Activated T-cell treated with anti-CD3 and anti-CD28 coated beads, Interleukin-2, amount 50 U/mL, for 24 hours (primary cell): ENCODE measurements at regions not wholly inside any gene's neighbourhood (a gene's known extent, or its start where the extent isn't known, plus 50 kb on each side); places are given as distances from the start of the nearest gene placed in this dataset.

ENCODE experiments used
- DNase-seq: peaks from one replicate; pipeline ENCODE4 v3.0.0-alpha.2; 2020
- H3K27ac Mint-ChIP-seq: 2 replicates; pipeline ENCODE4 v1.8.0; 2020; ENCODE audit warnings: mild to moderate bottlenecking, mixed read lengths
- H3K27me3 Mint-ChIP-seq: 2 replicates; pipeline ENCODE4 v1.8.0; 2020; ENCODE audit warnings: mixed read lengths
- H3K36me3 Mint-ChIP-seq: 2 replicates; pipeline ENCODE4 v1.8.0; 2020; ENCODE audit warnings: low read depth, mixed read lengths
- H3K4me1 Mint-ChIP-seq: 2 replicates; pipeline ENCODE4 v1.8.0; 2020; ENCODE audit warnings: low read depth, mixed read lengths
- H3K4me3 Mint-ChIP-seq: 2 replicates; pipeline ENCODE4 v1.8.0; 2020; ENCODE audit warnings: mild to moderate bottlenecking, moderate library complexity, mixed read lengths
- H3K9me3 Mint-ChIP-seq: 2 replicates; pipeline ENCODE4 v1.8.0; 2020; ENCODE audit warnings: mixed read lengths

GRCh38 chr20:23253524-23253923 lies 97.1 kb upstream of the NXT1 start:
- Mint-ChIP-seq H3K27ac (no peak overlapping the region), H3K4me1 (no peaks in the 10 kb centered on the region), H3K27me3 (peaks cover 14% of the 10 kb centered on the region), H3K4me3 (no peak overlapping the region), H3K36me3 (no peaks in the 10 kb centered on the region), H3K9me3 (no peaks in the 10 kb centered on the region)
- no peak for DNase-seq

DNA sequence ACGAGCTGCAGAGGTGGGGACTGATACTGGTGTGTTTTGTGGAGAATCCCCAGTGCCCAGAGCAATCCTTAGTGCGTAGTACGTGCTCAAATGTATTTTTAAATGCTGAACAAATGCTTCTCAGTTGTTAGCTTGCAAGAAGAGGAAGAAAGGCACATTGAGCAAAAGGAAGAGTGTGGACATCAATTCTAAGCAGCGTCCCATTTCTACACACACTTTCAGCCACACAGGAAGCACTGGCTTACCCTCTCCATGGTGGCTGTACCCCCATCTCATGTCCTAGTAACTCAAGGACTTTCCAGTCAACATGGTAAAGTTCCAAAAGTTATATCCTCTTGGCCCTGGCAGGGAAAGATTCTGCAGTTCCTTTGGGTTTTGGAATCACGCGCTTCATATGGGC lies 98.8 kb upstream of the NXT1 start:
- Mint-ChIP-seq H3K4me1 (no peaks in the 10 kb centered on the region), H3K4me3 (no peak overlapping the region), H3K36me3 (no peaks in the 10 kb centered on the region), H3K27ac (no peak overlapping the region), H3K27me3 (peaks cover 18% of the 10 kb centered on the region), H3K9me3 (no peaks in the 10 kb centered on the region)
- no peak for DNase-seq

DNA sequence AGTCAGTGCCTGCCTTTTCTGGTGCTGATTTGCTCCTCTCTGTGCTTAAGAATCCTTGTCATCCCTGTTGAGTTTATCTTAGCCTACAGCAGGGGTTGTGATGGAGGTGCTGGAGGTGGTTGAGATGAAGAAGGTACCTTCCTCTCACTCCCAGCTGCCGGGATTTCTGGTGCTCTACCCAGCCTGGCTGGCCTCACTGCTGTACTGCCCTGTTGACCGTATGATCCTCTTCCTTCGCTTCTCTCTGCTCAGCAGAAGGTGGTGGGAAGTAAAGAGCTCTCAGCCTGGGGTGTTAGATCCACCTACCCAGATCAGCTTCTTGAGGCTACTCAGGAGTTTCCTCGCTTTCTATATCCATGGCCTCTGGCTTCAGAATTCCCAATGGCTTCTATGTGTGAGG lies 101.0 kb upstream of the NXT1 start:
- peaks cover 16% of the 10 kb centered on the region for H3K27me3 Mint-ChIP-seq
- H3K36me3 Mint-ChIP-seq: no peaks in the 10 kb centered on the region
- no peaks in the 10 kb centered on the region for H3K4me1 Mint-ChIP-seq
- H3K9me3 Mint-ChIP-seq: no peaks in the 10 kb centered on the region
- DNase-seq: no peak
- H3K4me3 Mint-ChIP-seq: no peak overlapping the region
- H3K27ac Mint-ChIP-seq: no peak overlapping the region

DNA sequence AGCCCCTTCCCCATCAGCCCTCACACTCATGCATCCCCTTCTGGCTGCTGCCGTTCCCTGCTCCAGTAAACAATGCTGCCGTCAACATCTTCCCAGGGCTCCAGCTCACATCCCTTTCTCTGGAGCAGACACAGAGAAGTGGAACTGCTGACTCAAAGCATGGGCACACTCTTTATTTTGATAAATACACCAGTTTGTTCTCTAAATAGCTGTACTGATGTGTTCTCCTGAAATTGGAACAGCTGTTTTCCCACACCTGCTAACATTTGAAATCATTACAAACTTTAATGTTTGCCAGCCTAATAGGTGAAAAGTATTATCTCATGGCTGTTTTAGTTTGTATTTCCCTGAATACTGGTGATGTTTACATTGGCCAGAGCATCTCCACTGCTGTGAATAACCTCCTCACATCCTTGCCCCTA lies 102.1 kb upstream of the NXT1 start:
- H3K27me3 Mint-ChIP-seq: peaks cover 16% of the 10 kb centered on the region
- no peak overlapping the region for H3K27ac Mint-ChIP-seq
- H3K9me3 Mint-ChIP-seq: no peaks in the 10 kb centered on the region
- DNase-seq: no peak
- H3K36me3 Mint-ChIP-seq: no peaks in the 10 kb centered on the region
- no peaks in the 10 kb centered on the region for H3K4me1 Mint-ChIP-seq
- no peak overlapping the region for H3K4me3 Mint-ChIP-seq

DNA sequence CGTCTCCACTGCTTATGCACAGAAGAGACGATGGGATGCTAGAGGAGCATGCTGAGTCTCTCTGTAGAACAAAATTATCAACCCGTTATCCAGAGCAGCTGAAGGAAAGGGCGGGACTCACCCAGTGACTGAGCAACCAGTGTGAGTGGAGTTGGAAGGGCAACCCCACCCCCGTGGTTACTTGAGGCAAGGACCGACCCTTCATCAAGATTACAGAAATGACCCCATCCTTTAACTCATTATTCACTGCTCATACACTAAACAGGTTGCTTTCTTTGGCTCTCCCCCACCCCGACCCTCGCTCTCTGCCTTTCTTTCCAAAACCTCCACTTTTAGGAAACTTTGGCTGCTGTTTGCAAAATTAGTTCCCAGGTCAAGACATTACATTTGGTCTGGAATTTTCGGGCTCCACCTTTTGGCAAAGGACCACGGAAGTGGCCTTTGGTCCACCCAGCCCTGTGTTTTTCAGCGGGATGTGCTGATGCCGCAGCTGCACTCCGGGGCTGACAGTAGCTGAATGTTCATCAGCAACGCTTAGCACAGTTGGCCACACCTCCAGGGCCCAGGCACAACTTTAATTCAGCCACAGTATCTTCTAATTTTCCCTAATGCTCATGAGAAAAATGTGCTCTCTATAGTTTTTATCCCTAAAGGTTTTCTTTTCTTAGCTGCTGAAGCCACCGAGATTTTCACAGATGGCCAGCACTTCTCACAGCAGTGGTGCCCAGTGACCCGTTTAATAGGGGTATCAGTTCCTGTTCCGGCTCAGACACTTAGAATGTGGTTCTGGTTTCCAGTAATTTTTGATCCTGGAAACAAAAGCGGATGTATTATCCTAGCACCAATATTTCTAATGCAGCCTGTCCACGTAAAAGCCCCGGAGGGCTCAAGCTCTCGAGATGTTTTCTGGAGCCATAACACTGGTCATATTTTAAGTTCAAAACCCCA lies 103.6 kb upstream of the NXT1 start:
- Mint-ChIP-seq H3K9me3 (no peaks in the 10 kb centered on the region), H3K27ac (no peak overlapping the region), H3K36me3 (no peaks in the 10 kb centered on the region), H3K4me3 (no peak overlapping the region), H3K27me3 (peaks cover 15% of the 10 kb centered on the region), H3K4me1 (no peaks in the 10 kb centered on the region)
- DNase-seq: no peak

DNA sequence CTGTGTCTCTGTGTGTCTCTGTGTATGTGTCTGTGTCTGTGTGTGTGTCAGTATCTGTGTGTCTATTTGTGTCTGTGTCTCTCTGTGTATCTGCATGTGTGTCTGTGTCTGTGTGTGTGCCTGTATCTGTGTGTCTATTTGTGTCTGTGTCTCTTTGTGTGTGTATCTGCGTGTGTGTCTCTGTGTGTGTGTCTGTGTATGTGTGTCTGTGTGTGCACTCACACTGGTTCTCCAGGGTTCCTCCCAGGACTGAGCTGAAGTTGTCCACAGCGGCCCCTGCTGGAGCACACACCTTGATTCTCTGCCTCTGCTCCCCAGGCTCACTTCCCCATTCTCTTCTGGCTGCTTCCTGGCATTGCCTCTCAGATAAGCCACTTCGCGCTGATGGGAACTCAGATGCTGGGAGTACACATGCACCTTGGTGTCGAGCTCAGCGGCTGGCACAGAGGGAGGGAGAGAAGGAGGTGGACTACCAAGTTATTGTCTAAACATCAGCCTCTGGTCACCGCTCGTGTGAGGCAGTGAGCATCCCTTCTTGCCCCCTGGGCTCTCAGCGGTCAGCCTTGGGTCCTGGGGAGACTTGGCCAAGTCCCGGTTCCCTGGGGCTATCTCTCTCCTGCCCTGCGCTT lies 104.9 kb upstream of the NXT1 start:
- DNase-seq: peak; percentile 32
- no peaks in the 10 kb centered on the region for H3K9me3 Mint-ChIP-seq
- no peak overlapping the region for H3K4me3 Mint-ChIP-seq

GRCh38 chr20:23244916-23245552 lies 105.6 kb upstream of the NXT1 start:
- H3K36me3 Mint-ChIP-seq: no peaks in the 10 kb centered on the region
- H3K9me3 Mint-ChIP-seq: no peaks in the 10 kb centered on the region
- DNase-seq: no peak
- H3K27ac Mint-ChIP-seq: no peak overlapping the region
- no peaks in the 10 kb centered on the region for H3K4me1 Mint-ChIP-seq
- H3K27me3 Mint-ChIP-seq: peaks cover 13% of the 10 kb centered on the region
- no peak overlapping the region for H3K4me3 Mint-ChIP-seq

More for the DNA sequence above, 104.9 kb upstream of the NXT1 start:
- Mint-ChIP-seq H3K27ac (no peak overlapping the region), H3K27me3 (peaks cover 13% of the 10 kb centered on the region), H3K36me3 (no peaks in the 10 kb centered on the region), H3K4me1 (no peaks in the 10 kb centered on the region)

GRCh38 chr20:23244156-23244915 lies 106.3 kb upstream of the NXT1 start:
- H3K27me3 Mint-ChIP-seq: peaks cover 13% of the 10 kb centered on the region
- no peak overlapping the region for H3K4me3 Mint-ChIP-seq
- no peaks in the 10 kb centered on the region for H3K36me3 Mint-ChIP-seq
- H3K27ac Mint-ChIP-seq: no peak overlapping the region
- H3K9me3 Mint-ChIP-seq: peaks cover 6% of the 10 kb centered on the region
- DNase-seq: no peak
- H3K4me1 Mint-ChIP-seq: no peaks in the 10 kb centered on the region

DNA sequence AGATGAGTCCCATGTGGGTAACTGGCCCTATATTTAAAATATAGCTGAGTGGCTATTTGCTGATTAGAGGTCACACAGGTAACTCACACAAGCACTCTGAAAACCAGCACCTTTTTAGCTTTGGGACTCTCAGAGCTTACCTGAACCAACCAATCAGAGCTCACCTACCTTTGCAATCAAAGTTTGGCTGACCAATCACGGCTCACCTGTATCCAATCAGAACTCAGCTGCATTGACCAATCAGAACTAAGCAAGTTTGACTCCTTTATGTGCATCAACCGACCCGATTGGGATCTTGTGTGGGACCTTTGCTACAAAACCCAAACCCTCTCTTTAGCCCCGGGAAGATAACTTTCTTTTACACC lies 106.8 kb upstream of the NXT1 start:
- Mint-ChIP-seq H3K4me3 (no peak overlapping the region), H3K27ac (no peak overlapping the region), H3K9me3 (peaks cover 11% of the 10 kb centered on the region), H3K27me3 (peaks cover 13% of the 10 kb centered on the region), H3K4me1 (no peaks in the 10 kb centered on the region), H3K36me3 (no peaks in the 10 kb centered on the region)
- no peak for DNase-seq

GRCh38 chr20:23242556-23243180 lies 107.9 kb upstream of the NXT1 start:
- Mint-ChIP-seq H3K27me3 (peaks cover 13% of the 10 kb centered on the region), H3K4me1 (no peaks in the 10 kb centered on the region), H3K9me3 (peaks cover 13% of the 10 kb centered on the region), H3K36me3 (no peaks in the 10 kb centered on the region), H3K4me3 (no peak overlapping the region), H3K27ac (no peak overlapping the region)
- DNase-seq: no peak

- Mint-ChIP-seq H3K36me3 (no peaks in the 10 kb centered on the region), H3K9me3 (peaks cover 18% of the 10 kb centered on the region), H3K4me1 (no peaks in the 10 kb centered on the region), H3K4me3 (no peak overlapping the region), H3K27ac (no peak overlapping the region), H3K27me3 (peaks cover 11% of the 10 kb centered on the region)
- DNase-seq: no peak
Measured at GRCh38 chr20:23242104-23242503, 108.5 kb upstream of the NXT1 start.

- no peaks in the 10 kb centered on the region for H3K4me1 Mint-ChIP-seq
- H3K4me3 Mint-ChIP-seq: no peak overlapping the region
- no peak overlapping the region for H3K27ac Mint-ChIP-seq
- H3K27me3 Mint-ChIP-seq: peaks cover 9% of the 10 kb centered on the region
- H3K9me3 Mint-ChIP-seq: peaks cover 22% of the 10 kb centered on the region
- DNase-seq: no peak
- H3K36me3 Mint-ChIP-seq: no peaks in the 10 kb centered on the region
Measured at GRCh38 chr20:23241416-23241815, 109.2 kb upstream of the NXT1 start.

- Mint-ChIP-seq H3K27ac (no peak overlapping the region), H3K27me3 (peaks cover 6% of the 10 kb centered on the region), H3K4me1 (no peaks in the 10 kb centered on the region), H3K36me3 (no peaks in the 10 kb centered on the region), H3K4me3 (no peak overlapping the region), H3K9me3 (peaks cover 25% of the 10 kb centered on the region)
- DNase-seq: no peak
Measured at GRCh38 chr20:23240519-23240918, 110.1 kb upstream of the NXT1 start.

DNA sequence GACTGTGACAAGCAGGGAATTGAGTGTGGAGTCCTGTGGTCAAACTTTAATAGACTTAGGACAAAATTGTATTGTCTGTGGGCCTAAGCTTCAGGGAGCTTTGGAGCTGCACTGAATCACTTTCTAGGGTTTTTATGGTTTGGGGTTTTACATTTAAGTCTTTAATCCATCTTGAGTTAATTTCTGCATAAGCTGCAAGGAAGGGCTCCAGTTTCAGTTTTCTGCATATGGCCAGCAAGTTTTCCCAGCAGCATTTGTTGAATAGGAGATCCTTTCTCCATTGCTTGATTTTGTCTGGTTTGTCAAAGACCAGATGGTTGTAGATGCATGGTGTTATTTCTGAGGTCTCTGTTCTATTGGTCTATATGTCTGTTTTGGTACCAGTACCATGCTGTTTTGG lies 113.4 kb upstream of the NXT1 start:
- Mint-ChIP-seq H3K4me1 (no peaks in the 10 kb centered on the region), H3K4me3 (no peak overlapping the region), H3K36me3 (no peaks in the 10 kb centered on the region), H3K27me3 (peaks cover 6% of the 10 kb centered on the region), H3K27ac (no peak overlapping the region), H3K9me3 (peaks cover 37% of the 10 kb centered on the region)
- no peak for DNase-seq
